Breast epithelium (tissue), 4 donors: ENCODE measurements at regions not wholly inside any gene's neighbourhood (a gene's known extent, or its start where the extent isn't known, plus 50 kb on each side); places are given as distances from the start of the nearest gene placed in this dataset.
"Not testable (repeated sequence)": the region's sequence is repeated elsewhere in the genome, so short reads cannot be mapped to it uniquely, and the experiment has no call there.

Experiments
- DNase-seq, 2 donors: peaks; one replicate each; pipeline ENCODE4 v3.0.0-alpha.2; 2019; ENCODE audit warnings: low spot score in 2 of 2
- H3K27ac ChIP-seq, 2 donors: fragments of 200-600 bp; sonication (generic) in 1 of 2; one replicate each; pipeline ENCODE4 v1.5.1; 2016 to 2019; ENCODE audit warnings: mild to moderate bottlenecking in 1 of 2
- H3K27me3 ChIP-seq, 2 donors: fragments of 200-600 bp; sonication (generic) in 1 of 2; one replicate each; pipeline versions ENCODE4 v1.5.1 to v1.6.0; 2017 to 2019; ENCODE audit warnings: control low read depth in 1 of 2, mild to moderate bottlenecking in 1 of 2
- H3K36me3 ChIP-seq: fragments of 200-600 bp; one replicate; pipeline ENCODE4 v1.5.1; 2019
- H3K4me1 ChIP-seq, 2 donors: fragments of 200-600 bp; sonication (generic); one replicate each; pipeline ENCODE4 v1.5.1; 2016 to 2019; ENCODE audit warnings: control low read depth in 1 of 2
- H3K4me3 ChIP-seq, 3 donors: fragments of 200-600 bp; sonication (generic); 1 replicate in 2 of 3; 2 replicates in 1 of 3; pipeline ENCODE4 v1.5.1; 2016 to 2019; ENCODE audit warnings: mild to moderate bottlenecking in 3 of 3, moderate library complexity in 2 of 3
- H3K9me3 ChIP-seq, 2 donors: fragments of 200-600 bp; sonication (generic) in 1 of 2; one replicate each; pipeline ENCODE4 v1.5.1; 2016 to 2019; ENCODE audit warnings: control low read depth in 1 of 2
- CTCF ChIP-seq, 3 donors: fragments of 450-650 bp; IDR thresholded peaks; one replicate each; pipeline ENCODE4 v1.5.1; 2016 to 2017; ENCODE audit warnings: antibody characterized with exemption in 3 of 3, mild to moderate bottlenecking in 3 of 3, moderate library complexity in 3 of 3
- POLR2A ChIP-seq: fragments of 450-650 bp; IDR thresholded peaks from one replicate; pipeline ENCODE4 v1.6.1; 2016; ENCODE audit warnings: antibody characterized with exemption, mild to moderate bottlenecking, moderate library complexity
- POLR2AphosphoS5 ChIP-seq, 3 donors: sonication (generic); formaldehyde crosslinking; IDR thresholded peaks; one replicate each; pipeline ENCODE4 v1.6.1; 2017; ENCODE audit warnings: antibody characterized with exemption in 3 of 3
- intact Hi-C: fragments of 100-400 bp; cut with DNase I; formaldehyde crosslinking; loops from one replicate; pipeline ENCODE4 v1.15.1; 2023; ENCODE audit warnings: low total_unique reads

- H3K9me3 ChIP-seq, result no peaks in the 10 kb centered on the region
- no peaks in the 10 kb centered on the region for H3K4me1 ChIP-seq
- no peak overlapping the region for H3K27ac ChIP-seq
- DNase-seq, result no peak
- no peak for TF ChIP-seq POLR2A
- TF ChIP-seq CTCF (IDR thresholded peaks at IDR 0.05), result no peak
- no peak for TF ChIP-seq POLR2AphosphoS5 (IDR thresholded peaks at IDR 0.05)
- no peaks in the 10 kb centered on the region for H3K36me3 ChIP-seq
- intact Hi-C loops, result no loop called here
- no peaks in the 10 kb centered on the region for H3K27me3 ChIP-seq
- no peak overlapping the region for H3K4me3 ChIP-seq
Observed at GRCh38 chr13:50168786-50169185, 153.5 kb downstream of the KCNRG start.

- Histone ChIP-seq H3K4me3 (no peak overlapping the region), H3K36me3 (no peaks in the 10 kb centered on the region), H3K27ac (no peak overlapping the region), H3K9me3 (no peaks in the 10 kb centered on the region), H3K27me3 (no peaks in the 10 kb centered on the region), H3K4me1 (no peaks in the 10 kb centered on the region)
- intact Hi-C loops, result no loop called here
- no peak for DNase-seq
- no peak for TF ChIP-seq POLR2AphosphoS5 (IDR thresholded peaks at IDR 0.05)
- TF ChIP-seq CTCF (IDR thresholded peaks at IDR 0.05), result peak in 2 of 3 donors; percentile 33 to 34
- TF ChIP-seq POLR2A, result no peak
Observed at GRCh38 chr13:50170447-50171037, 155.3 kb downstream of the KCNRG start.

GRCh38 chr13:50171590-50172282 lies 156.5 kb downstream of the KCNRG start:
- TF ChIP-seq CTCF (IDR thresholded peaks at IDR 0.05), result no peak
- no peak for TF ChIP-seq POLR2A
- TF ChIP-seq POLR2AphosphoS5 (IDR thresholded peaks at IDR 0.05), result no peak
- DNase-seq, result no peak
- intact Hi-C loops, result no loop called here

GRCh38 chr13:50173045-50173444 lies 157.8 kb downstream of the KCNRG start:
- DNase-seq, intact Hi-C loops, H3K4me1 ChIP-seq, H3K4me3 ChIP-seq, H3K9me3 ChIP-seq, H3K36me3 ChIP-seq, H3K27ac ChIP-seq, H3K27me3 ChIP-seq: not testable (repeated sequence)

More at GRCh38 chr13:50171590-50172282, 156.5 kb downstream of the KCNRG start:
- Histone ChIP-seq H3K4me1 (no peaks in the 10 kb centered on the region), H3K27me3 (no peaks in the 10 kb centered on the region), H3K9me3 (no peaks in the 10 kb centered on the region), H3K27ac (no peak overlapping the region), H3K36me3 (no peaks in the 10 kb centered on the region), H3K4me3 (no peak overlapping the region)

GRCh38 chr13:50174630-50175029 lies 159.4 kb downstream of the KCNRG start:
- Histone ChIP-seq H3K9me3 (no peaks in the 10 kb centered on the region), H3K4me3 (no peak overlapping the region), H3K27ac (no peak overlapping the region), H3K4me1 (no peaks in the 10 kb centered on the region), H3K36me3 (no peaks in the 10 kb centered on the region), H3K27me3 (no peaks in the 10 kb centered on the region)
- intact Hi-C loops, result no loop called here
- TF ChIP-seq CTCF (IDR thresholded peaks at IDR 0.05) (no peak), POLR2AphosphoS5 (IDR thresholded peaks at IDR 0.05) (no peak), POLR2A (no peak)
- DNase-seq, result no peak
